Endothelial cell of umbilical vein (primary cell): ENCODE measurements at regions not wholly inside any gene's neighbourhood (a gene's known extent, or its start where the extent isn't known, plus 50 kb on each side); places are given as distances from the start of the nearest gene placed in this dataset.

Source experiments
- BruUV-seq: library from RNA; stranded (reverse); fragments of 400-500 nt; replicated peaks from 2 replicates; lab custom pipeline; 2021; lab: Mats Ljungman, UMichigan
- CTCF ChIA-PET: fragments of 300-600, 350-600 bp; sonication (Branson Sonifier 250); formaldehyde crosslinking; loops from one replicate; lab custom pipeline; 2021; ENCODE audit warnings: antibody characterized with exemption, inconsistent platforms; lab: Charles Lee
- POLR2A ChIA-PET: fragments of 300-600, 350-600 bp; sonication (Branson Sonifier 250); formaldehyde crosslinking; loops from one replicate; lab custom pipeline; 2021; ENCODE audit warnings: antibody characterized with exemption, inconsistent platforms; lab: Charles Lee
- DNase-seq: peaks from one replicate; pipeline ENCODE4 v3.0.0-alpha.2; 2011; ENCODE audit warnings: low read depth, low spot score
- FAIRE-seq: peaks from 2 replicates; lab custom pipeline; 2011; peaks lifted over from hg19 to GRCh38; lab: Jason Lieb, UNC
- H2AFZ ChIP-seq: 2 replicates; pipeline ENCODE4 v1.6.0; 2012; ENCODE audit warnings: low read depth, low read length, control low read depth, inconsistent platforms
- H3K27ac ChIP-seq: 2 replicates; pipeline ENCODE4 v1.5.1; 2011; ENCODE audit warnings: low read depth, mild to moderate bottlenecking, control low read depth, low read length, moderate library complexity; ENCODE audit not compliant: insufficient read depth
- H3K27me3 ChIP-seq, 2 experiments: 2 replicates each; pipeline versions ENCODE4 v1.6.0 to v1.6.1; 2011; ENCODE audit warnings: low read length in 2 of 2, mixed read lengths in 1 of 2; ENCODE audit not compliant: control insufficient read depth in 2 of 2, insufficient read depth in 2 of 2
- H3K36me3 ChIP-seq, 2 experiments: 2 replicates in 1 of 2; 3 replicates in 1 of 2; pipeline ENCODE4 v1.5.1; 2011; ENCODE audit warnings: low read length in 2 of 2, mild to moderate bottlenecking in 1 of 2, moderate library complexity in 1 of 2; ENCODE audit not compliant: control insufficient read depth in 2 of 2, insufficient read depth in 2 of 2; ENCODE audit errors: extremely low read depth in 1 of 2
- H3K4me1 ChIP-seq: 3 replicates; pipeline ENCODE4 v1.5.1; 2011; ENCODE audit warnings: mild to moderate bottlenecking, low read length; ENCODE audit not compliant: control insufficient read depth, insufficient read depth; ENCODE audit errors: extremely low read depth
- H3K4me2 ChIP-seq: 2 replicates; pipeline ENCODE4 v1.6.1; 2011; ENCODE audit warnings: low read length, control low read depth, mixed read lengths; ENCODE audit not compliant: insufficient read depth
- H3K4me3 ChIP-seq, 3 experiments: fragments of 200-600 bp in 1 of 3; sonication (generic), shearing (Covaris generic) in 1 of 3; replicated peaks in 1 of 3; 2 replicates each; pipeline ENCODE4 v1.5.1; 2011 to 2016; ENCODE audit warnings: control low read depth in 3 of 3, low read length in 3 of 3, mild to moderate bottlenecking in 2 of 3, inconsistent platforms in 1 of 3, low read depth in 1 of 3, moderate library complexity in 1 of 3; ENCODE audit not compliant: insufficient read depth in 1 of 3
- H3K79me2 ChIP-seq: 2 replicates; pipeline ENCODE4 v1.6.0; 2012; ENCODE audit warnings: low read length, inconsistent platforms; ENCODE audit not compliant: control insufficient read depth, insufficient read depth
- H3K9ac ChIP-seq: replicated peaks from 2 replicates; pipeline ENCODE3; 2011; ENCODE audit warnings: low read length, control low read depth; ENCODE audit not compliant: insufficient read depth; ENCODE audit errors: extremely low read depth
- H3K9me1 ChIP-seq: replicated peaks from 3 replicates; pipeline ENCODE4 v1.6.0; 2011; ENCODE audit warnings: mild to moderate bottlenecking, low read length; ENCODE audit not compliant: control insufficient read depth, insufficient read depth; ENCODE audit errors: extremely low read depth
- H3K9me3 ChIP-seq: replicated peaks from 2 replicates; pipeline ENCODE4 v1.5.1; 2012; ENCODE audit warnings: low read length, inconsistent platforms; ENCODE audit not compliant: control insufficient read depth, insufficient read depth
- H4K20me1 ChIP-seq: replicated peaks from 2 replicates; pipeline ENCODE3; 2011; ENCODE audit warnings: mild to moderate bottlenecking, low read length; ENCODE audit not compliant: control insufficient read depth, insufficient read depth; ENCODE audit errors: extremely low read depth
- CTCF ChIP-seq, 2 donors: IDR thresholded peaks; 1 replicate in 1 of 2; 2 replicates in 1 of 2; pipeline ENCODE4 v1.5.1; 2011; ENCODE audit warnings: low read length in 2 of 2, mild to moderate bottlenecking in 2 of 2, moderate library complexity in 2 of 2, control low read depth in 1 of 2, inconsistent platforms in 1 of 2, low read depth in 1 of 2; ENCODE audit not compliant: insufficient read depth in 1 of 2; ENCODE audit errors: extremely low read depth in 1 of 2
- EZH2 ChIP-seq: IDR thresholded peaks from 2 replicates; pipeline ENCODE4 v1.6.1; 2012; ENCODE audit warnings: borderline replicate concordance, low read depth, mild to moderate bottlenecking, moderate library complexity, low read length, inconsistent platforms; ENCODE audit not compliant: severe bottlenecking
- FOS ChIP-seq: IDR thresholded peaks from 2 replicates; pipeline ENCODE4 v1.6.1; 2011; ENCODE audit warnings: mild to moderate bottlenecking, low read length, moderate library complexity, borderline replicate concordance; ENCODE audit not compliant: insufficient read depth
- GATA2 ChIP-seq: IDR thresholded peaks from 2 replicates; pipeline ENCODE4 v1.7.0; 2011; ENCODE audit warnings: low read depth, mild to moderate bottlenecking, moderate library complexity, mixed read lengths, low read length; ENCODE audit not compliant: insufficient read length, insufficient read depth
- JUN ChIP-seq: IDR thresholded peaks from 2 replicates; pipeline ENCODE4 v1.6.1; 2011; ENCODE audit warnings: borderline replicate concordance, low read depth; ENCODE audit not compliant: insufficient read length, insufficient read depth
- MAX ChIP-seq: IDR thresholded peaks from 2 replicates; pipeline ENCODE4 v1.6.1; 2011; ENCODE audit not compliant: insufficient read depth, insufficient read length
- MYC ChIP-seq: IDR thresholded peaks from one replicate; pipeline ENCODE4 v1.6.1; 2011; ENCODE audit warnings: mild to moderate bottlenecking, low read depth, low read length
- POLR2A ChIP-seq: IDR thresholded peaks from 2 replicates; pipeline ENCODE4 v1.6.1; 2012; ENCODE audit warnings: low read depth, mild to moderate bottlenecking, control low read depth, low read length
- POLR2AphosphoS5 ChIP-seq: IDR thresholded peaks from 2 replicates; pipeline ENCODE4 v1.6.1; 2012; ENCODE audit warnings: low read depth, mild to moderate bottlenecking, control low read depth, low read length, moderate library complexity; ENCODE audit not compliant: insufficient read depth
- dilution Hi-C: fragments of 300-500 bp; cut with MboI; formaldehyde crosslinking; loops from one replicate; pipeline ENCODE4 v1.15.0; 2019; ENCODE audit warnings: low sequenced_read_pairs; ENCODE audit not compliant: extremely low pct_ligation_motif_present
- intact Hi-C: fragments of 100-400 bp; cut with micrococcal nuclease; formaldehyde crosslinking; loops from one replicate; pipeline ENCODE4 v1.10.0; 2022

GRCh38 chr1:59173721-59174120, 123.2 kb upstream of the FGGY start:
- Histone ChIP-seq H3K9me1 (no peaks in the 10 kb centered on the region), H3K9ac (no peak overlapping the region), H3K36me3 (no peaks in the 10 kb centered on the region), H3K4me2 (no peak overlapping the region), H2AFZ (peak overlapping the region; percentile 44), H3K27ac (no peak overlapping the region), H4K20me1 (no peaks in the 10 kb centered on the region), H3K9me3 (no peaks in the 10 kb centered on the region), H3K27me3 (no peaks in the 10 kb centered on the region), H3K4me3 (no peak overlapping the region), H3K4me1 (peaks cover 13% of the 10 kb centered on the region), H3K79me2 (no peaks in the 10 kb centered on the region)
- ChIA-PET CTCF (interaction anchor here (1.7 kb wide), 1 partner anchor 9 kb away, joined by 5 read pairs; no protein-coding TSS in a partner anchor), POLR2A (no interaction called here)
- dilution Hi-C loops (no loop called here), intact Hi-C loops (no loop called here)
- TF ChIP-seq JUN = peak; percentile 35
- TF ChIP-seq FOS = peak; percentile 93
- TF ChIP-seq POLR2AphosphoS5 = peak; percentile 27
- no peak for TF ChIP-seq POLR2A
- TF ChIP-seq EZH2 = no peak
- no peak for TF ChIP-seq MYC
- TF ChIP-seq GATA2 = peak; percentile 79
- no peak for TF ChIP-seq CTCF (IDR thresholded peaks at IDR 0.05; ENCODE audit: extremely low read depth in 1 of 2, insufficient read depth in 1 of 2, low read depth in 1 of 2, low read length in 2 of 2)
- TF ChIP-seq MAX = no peak
- DNase-seq (peak; percentile 67), FAIRE-seq (no peak)
- no TSS peak for BruUV-seq
